Activated CD8-positive, alpha-beta memory T cell treated with anti-CD3 and anti-CD28 coated beads for 4 hours (primary cell): ENCODE measurements at regions not wholly inside any gene's neighbourhood (a gene's known extent, or its start where the extent isn't known, plus 50 kb on each side); places are given as distances from the start of the nearest gene placed in this dataset.
"Not testable (repeated sequence)": the region's sequence is repeated elsewhere in the genome, so short reads cannot be mapped to it uniquely, and the experiment has no call there.

ENCODE experiments used
- DNase-seq, 2 donors: peaks; one replicate each; pipeline ENCODE4 v3.0.0-alpha.2; 2020; ENCODE audit warnings: low read depth in 2 of 2

- no peak for DNase-seq
Observed at GRCh38 chr2:82109418-82109817, 1804.9 kb upstream of the LRRTM1 start.

GRCh38 chr2:82098617-82099016 is 1794.1 kb upstream of the LRRTM1 start:
- no peak for DNase-seq

- no peak for DNase-seq
Observed at GRCh38 chr2:82089518-82089917, 1785.0 kb upstream of the LRRTM1 start.

GRCh38 chr2:82084679-82085392 is 1780.3 kb upstream of the LRRTM1 start:
- no peak for DNase-seq

DNA sequence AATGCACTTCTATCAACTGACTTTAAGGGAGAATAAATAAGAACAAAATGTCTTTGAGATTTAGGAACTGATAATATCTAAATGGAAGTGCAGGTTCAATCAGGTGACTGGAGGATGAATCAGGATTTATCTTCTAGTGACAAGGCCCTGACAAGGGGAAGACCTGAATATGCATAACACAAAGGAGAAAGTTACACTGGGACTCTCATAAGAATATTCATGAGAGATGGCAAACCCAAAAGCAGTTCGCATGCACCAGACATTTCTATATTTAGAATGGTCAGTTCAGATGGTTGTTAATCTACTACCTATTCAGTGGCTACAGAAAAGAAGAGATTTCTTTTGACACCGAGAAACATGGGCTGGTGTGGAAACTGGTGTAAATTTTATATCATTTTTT is 1771.3 kb upstream of the LRRTM1 start:
- DNase-seq = no peak

DNA sequence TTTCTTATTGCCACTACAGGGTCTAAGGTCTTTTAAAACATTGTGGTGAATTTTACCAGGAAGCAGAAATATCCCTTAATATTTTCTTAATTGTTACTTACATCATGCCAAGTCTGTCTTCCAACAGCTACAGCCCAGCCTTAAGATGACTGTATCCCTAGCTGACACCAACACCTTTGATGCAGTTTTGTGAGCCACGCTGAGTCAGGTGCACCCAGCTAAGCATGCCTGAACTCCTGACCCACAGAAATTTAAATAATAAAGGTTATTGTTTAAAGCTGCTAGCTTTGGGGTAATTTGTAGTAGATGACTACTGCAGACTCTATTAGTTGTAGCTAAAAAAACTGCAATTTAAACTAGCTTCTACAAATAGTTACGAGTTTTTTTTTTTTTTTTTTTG is 1757.9 kb upstream of the LRRTM1 start:
- DNase-seq = no peak

DNA sequence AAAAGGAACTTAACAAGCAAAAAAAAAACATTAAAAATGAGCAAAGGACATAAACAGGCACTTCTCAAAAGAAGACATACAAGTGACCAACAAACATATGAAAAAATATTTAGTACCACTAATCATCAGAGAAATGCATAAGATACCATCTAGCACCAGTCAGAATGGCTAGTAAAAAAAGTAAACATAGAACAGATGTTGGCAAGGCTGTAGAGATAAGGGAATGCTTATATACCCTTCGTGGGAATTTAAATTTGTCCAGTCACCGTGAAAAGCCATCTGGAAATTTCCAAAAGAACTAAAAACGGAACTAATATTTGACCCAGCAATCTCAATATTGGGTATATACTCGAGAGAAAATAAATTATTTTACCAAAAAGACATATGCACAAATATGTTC is 1751.3 kb upstream of the LRRTM1 start:
- DNase-seq = no peak

DNA sequence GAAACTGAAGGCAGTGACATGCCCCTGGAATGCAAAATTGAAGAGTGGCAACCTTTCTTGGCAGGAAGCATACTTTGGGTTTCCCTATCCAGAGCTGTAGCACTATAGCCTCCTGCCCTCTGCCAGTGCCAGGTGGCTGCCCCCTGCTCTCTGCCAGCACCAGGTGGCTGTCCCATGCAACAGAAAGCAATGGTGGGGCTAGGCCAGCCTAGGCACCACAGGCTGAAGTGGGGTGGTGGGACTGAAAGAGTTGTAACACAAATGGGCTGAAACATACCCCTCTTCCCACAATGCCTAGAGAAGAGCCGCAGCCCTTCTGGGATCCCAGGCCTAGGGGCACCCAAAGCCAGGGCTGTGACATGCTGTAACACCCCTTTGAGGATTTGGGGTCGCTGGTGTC is 1739.3 kb upstream of the LRRTM1 start:
- DNase-seq = no peak

DNA sequence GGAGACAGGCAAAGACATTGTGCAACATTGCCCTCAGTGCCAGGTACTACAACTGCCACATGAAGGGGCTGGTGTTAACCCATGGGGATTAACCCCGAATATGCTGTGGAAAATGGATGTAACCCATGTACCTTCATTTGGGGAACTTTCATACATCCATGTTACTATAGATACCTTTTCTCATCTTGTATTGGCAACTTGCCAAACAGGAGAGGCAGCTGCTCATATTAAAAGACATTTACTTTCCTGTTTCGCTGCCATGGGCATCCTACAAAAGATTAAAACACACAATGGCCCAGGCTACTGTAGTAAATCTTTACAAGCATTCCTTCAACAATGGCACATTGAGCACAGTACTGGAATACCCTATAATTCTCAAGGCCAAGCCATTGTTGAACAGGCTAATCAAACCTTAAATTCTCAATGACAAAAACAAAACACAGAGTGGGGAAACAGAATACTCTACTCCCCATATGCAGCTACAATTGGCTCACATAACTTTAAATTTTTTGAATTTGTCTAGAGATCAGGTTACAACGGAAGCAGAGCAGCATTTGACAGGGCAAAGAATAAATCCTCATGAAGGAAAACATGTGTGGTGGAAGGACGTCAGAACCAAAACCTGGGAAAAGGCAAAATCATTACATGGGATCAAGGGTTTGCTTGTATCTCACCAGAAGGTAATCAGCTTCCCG is 1723.5 kb upstream of the LRRTM1 start:
- DNase-seq = no peak

DNA sequence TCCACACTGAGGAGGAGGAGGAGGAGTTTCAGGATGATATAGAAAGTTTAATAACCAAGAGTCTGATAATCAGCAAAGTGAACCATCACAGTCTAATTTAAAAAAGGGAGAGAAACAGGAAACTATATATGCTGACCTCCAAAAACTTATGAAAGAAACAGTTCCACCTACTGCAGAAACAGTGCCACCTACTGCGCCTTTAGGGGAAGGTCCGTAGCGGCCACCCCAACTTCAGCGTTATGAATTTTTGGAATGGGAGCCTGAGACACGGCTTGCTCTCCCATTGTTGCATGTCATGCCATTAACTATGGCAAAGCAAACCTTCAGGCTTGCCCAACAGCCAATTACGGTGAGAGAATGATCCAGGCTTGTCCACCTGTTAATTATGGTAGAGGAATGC is 1719.2 kb upstream of the LRRTM1 start:
- no peak for DNase-seq

- no peak for DNase-seq
Observed at GRCh38 chr2:82013641-82014040, 1709.1 kb upstream of the LRRTM1 start.

DNA sequence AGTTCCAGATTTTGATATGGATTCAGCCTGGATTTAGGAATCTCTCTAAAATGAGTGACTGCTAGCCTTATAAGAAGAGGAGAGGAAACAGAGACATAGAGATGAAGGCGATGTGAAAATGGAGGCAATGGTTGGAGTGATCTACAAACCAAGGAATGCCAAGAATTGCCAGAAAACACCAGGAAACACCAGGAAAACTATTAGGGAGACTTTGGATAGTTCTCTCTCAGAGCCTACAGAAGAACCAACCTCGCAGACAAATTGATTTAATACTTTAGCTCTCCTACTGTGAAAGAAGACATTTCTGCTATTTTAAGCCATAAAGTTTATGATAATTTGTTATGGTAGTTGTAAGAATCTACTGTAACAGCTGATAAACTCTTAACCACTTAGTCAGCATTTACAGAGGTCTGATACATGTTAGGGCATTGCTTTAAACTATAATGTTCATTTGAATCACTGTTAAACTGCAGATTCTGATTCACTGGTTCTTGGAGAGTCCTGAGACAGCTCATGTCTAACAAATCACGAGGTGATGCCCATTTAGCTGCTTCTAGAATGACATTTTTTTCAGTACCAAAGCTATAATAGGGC is 1702.6 kb upstream of the LRRTM1 start:
- DNase-seq = no peak

DNA sequence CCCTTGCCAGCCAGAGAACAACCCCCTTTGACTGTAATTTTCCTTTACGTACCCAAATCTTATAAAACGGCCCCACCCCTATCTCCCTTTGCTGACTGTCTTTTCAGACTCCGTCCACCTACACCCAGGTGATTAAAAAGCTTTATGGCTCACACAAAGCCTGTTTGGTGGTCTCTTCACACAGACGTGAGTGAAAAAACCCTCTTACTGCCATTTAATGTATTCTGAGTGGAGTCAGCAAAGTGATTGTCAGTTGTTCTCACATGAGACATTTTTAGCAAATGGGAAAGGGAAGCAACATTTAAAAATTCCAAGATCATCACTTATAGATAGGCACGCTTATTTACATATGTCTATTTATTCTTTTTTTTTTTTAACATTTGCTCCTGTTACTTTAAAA is 1701.3 kb upstream of the LRRTM1 start:
- not testable (repeated sequence) for DNase-seq

GRCh38 chr2:82001614-82002013 is 1697.1 kb upstream of the LRRTM1 start:
- no peak for DNase-seq

- no peak for DNase-seq
Observed at GRCh38 chr2:82000606-82001005, 1696.1 kb upstream of the LRRTM1 start.

GRCh38 chr2:81996332-81996731 is 1691.8 kb upstream of the LRRTM1 start:
- no peak for DNase-seq

DNA sequence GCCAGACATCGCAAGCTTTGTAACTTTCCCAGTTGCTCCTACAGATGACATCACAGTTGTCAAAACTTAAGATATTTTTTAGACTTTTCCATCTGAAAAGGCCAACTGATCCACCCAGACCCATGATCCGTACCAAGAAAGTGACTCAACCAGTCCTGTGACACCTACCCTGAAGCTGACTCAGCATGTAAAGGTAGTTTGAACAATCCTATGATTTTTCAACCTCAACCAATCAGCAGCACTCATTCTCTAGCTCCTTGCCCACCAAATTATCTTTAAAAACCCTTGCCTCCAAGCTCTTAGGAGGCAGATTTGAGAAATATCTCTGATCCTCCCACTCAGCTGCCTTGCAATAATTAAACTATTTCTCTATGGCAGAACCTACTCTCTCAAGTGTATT is 1686.7 kb upstream of the LRRTM1 start:
- no peak for DNase-seq

DNA sequence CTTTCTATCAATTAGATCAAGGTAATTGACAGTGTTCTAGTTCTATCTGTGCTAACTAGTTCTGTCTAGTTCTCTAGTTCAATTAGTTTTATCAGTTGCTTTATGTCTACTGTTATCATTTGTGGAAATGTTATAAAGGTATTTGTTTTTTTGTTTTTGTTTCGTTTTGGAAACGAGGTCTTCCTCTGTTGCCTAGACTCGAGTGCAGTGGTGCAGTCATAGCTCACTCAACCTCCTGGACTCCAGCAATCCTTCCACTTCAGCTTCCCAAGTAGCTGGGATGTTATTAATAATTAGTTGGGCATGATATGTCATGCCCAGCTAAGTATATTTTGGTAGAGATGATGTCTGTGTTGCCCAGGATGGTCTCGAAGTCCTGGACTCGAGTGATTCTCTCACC is 1682.8 kb upstream of the LRRTM1 start:
- DNase-seq = no peak

DNA sequence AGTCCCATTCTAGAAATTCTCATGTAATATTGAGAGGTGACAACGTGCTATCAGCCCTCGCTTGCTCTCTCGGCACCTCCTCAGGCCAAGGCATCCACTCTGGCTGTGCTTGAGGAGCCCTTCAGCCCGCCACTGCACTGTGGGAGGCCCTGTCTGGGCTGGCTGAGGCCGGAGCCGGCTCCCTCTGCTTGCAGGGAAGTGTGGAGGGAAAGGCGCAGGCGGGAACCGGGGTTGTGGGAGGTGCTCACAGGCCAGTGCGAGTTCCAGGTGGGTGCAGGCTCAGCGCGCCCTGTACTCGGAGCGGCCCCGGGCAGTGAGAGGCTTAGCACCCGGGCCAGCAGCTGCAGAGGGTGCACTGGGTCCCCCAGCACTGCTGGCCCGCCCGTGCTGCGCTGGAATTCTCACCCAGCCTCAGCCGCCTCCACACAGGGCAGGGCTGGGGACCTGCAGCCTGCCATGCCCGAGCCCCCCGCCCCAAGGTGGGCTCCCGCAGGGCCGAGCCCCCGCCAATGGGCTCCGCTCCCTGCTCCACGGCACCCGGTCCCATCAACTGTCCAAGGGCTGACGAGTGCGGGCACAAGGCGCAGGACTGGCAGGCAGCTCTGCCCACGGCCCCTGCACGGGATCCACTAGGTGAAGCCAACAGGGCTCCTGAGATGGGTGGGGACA is 1680.6 kb upstream of the LRRTM1 start:
- no peak for DNase-seq

DNA sequence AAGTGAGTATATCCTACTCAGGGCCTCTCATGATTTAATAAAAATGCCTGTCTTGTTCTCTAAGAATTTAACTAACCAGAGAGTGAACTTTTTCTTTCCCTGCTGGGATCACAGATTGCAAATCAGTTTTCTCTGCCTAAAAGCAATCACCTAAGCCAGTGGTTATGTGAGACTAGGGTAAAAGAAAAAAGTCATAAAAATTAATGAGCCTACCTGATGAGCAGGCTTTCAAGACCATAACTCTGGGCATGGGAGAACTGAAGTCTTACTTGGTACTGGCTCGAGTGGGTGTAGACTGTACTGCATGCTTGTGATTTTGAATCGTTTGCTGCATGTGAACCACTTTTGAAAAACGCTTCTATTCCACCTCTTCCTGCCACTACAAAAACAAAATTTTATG is 1677.0 kb upstream of the LRRTM1 start:
- DNase-seq = no peak

- DNase-seq = no peak
Observed at GRCh38 chr2:81979086-81979485, 1674.5 kb upstream of the LRRTM1 start.

DNA sequence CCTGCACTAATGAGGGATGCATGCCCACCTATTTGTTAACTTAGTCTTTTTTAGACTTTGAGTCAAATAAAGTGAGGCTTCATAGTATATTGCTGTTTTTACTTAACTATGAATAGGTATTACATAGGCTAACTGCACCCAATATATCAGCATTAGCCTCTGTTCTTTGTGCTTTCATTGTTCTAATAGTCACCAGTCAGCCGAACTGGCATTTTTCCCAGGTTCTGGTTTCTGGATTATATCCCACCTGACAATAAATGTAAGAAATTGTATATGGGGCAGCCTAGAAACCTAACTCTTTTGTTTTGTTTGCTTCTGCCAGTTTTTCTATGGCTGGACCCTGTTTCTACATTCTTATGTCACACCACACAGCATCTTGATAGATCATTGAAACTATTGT is 1672.4 kb upstream of the LRRTM1 start:
- no peak for DNase-seq

DNA sequence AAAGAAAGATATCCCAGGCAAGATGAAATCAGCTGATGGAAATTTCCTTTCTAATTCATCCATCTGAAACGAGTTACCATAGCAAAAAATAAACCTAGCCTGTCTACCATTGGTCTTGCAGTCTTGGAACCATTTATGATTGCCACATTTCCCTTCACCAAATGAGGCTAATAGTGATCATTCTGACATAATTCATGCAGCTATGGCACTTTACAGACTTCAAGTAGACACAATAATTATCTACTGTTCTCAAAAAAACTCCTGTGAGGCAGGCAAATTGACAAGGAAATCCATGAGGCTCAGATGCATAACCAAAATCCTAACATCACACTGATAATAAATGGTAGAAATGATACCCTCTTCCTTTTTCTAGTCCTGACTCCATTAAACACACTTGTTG is 1669.7 kb upstream of the LRRTM1 start:
- no peak for DNase-seq
